Endothelial cell (in vitro differentiated cells): ENCODE measurements at regions not wholly inside any gene's neighbourhood (a gene's known extent, or its start where the extent isn't known, plus 50 kb on each side); places are given as distances from the start of the nearest gene placed in this dataset.

Source experiments
- DNase-seq: peaks from one replicate; pipeline ENCODE4 v3.0.0; 2021; ENCODE audit warnings: low spot score
- H3K27ac Mint-ChIP-seq: one replicate; pipeline ENCODE4 v1.8.0; 2021; ENCODE audit warnings: mixed read lengths, inconsistent platforms; ENCODE audit not compliant: unreplicated experiment
- H3K27me3 Mint-ChIP-seq: one replicate; pipeline ENCODE4 v1.8.0; 2021; ENCODE audit warnings: mild to moderate bottlenecking, moderate library complexity, mixed read lengths, inconsistent platforms; ENCODE audit not compliant: unreplicated experiment
- H3K36me3 Mint-ChIP-seq: one replicate; pipeline ENCODE4 v1.8.0; 2021; ENCODE audit warnings: mild to moderate bottlenecking, low read depth, mixed read lengths, inconsistent platforms; ENCODE audit not compliant: unreplicated experiment
- H3K4me1 Mint-ChIP-seq: one replicate; pipeline ENCODE4 v1.8.0; 2021; ENCODE audit warnings: mild to moderate bottlenecking, mixed read lengths, inconsistent platforms; ENCODE audit not compliant: unreplicated experiment
- H3K4me3 Mint-ChIP-seq: one replicate; pipeline ENCODE4 v1.8.0; 2021; ENCODE audit warnings: mild to moderate bottlenecking, mixed read lengths, inconsistent platforms; ENCODE audit not compliant: unreplicated experiment
- H3K9me3 Mint-ChIP-seq: one replicate; pipeline ENCODE4 v1.8.0; 2021; ENCODE audit warnings: mixed read lengths, inconsistent platforms; ENCODE audit not compliant: unreplicated experiment
- TF ChIP-seq, protein P1 (sequence below): fragments of 200-600 bp; sonication (generic); IDR thresholded peaks from one replicate; pipeline ENCODE4 v1.5.0; 2021; ENCODE audit warnings: antibody characterized with exemption; ENCODE audit not compliant: unreplicated experiment

DNA sequence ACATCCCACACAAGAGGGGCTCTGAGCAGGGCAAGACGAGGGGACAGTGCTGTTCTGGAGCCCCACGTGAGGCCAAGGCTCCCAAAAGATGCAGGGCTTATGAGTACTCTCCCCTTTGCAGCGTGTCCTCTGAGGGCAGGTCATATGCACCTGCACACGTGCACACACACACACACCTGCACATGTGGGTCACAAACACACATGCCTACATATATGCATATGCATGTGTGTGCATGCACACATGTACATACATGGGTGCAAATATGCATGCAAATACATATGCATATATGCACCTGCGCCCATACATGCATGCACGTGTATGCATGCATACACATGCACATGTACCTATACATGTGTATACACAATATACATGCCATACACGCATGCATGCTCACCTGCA lies 197.9 kb downstream of the NPHP4 start:
- H3K4me3 Mint-ChIP-seq = no peak overlapping the region
- TF ChIP-seq, protein P1, sequence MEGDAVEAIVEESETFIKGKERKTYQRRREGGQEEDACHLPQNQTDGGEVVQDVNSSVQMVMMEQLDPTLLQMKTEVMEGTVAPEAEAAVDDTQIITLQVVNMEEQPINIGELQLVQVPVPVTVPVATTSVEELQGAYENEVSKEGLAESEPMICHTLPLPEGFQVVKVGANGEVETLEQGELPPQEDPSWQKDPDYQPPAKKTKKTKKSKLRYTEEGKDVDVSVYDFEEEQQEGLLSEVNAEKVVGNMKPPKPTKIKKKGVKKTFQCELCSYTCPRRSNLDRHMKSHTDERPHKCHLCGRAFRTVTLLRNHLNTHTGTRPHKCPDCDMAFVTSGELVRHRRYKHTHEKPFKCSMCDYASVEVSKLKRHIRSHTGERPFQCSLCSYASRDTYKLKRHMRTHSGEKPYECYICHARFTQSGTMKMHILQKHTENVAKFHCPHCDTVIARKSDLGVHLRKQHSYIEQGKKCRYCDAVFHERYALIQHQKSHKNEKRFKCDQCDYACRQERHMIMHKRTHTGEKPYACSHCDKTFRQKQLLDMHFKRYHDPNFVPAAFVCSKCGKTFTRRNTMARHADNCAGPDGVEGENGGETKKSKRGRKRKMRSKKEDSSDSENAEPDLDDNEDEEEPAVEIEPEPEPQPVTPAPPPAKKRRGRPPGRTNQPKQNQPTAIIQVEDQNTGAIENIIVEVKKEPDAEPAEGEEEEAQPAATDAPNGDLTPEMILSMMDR = no peak
- H3K36me3 Mint-ChIP-seq = no peaks in the 10 kb centered on the region
- H3K4me1 Mint-ChIP-seq = no peaks in the 10 kb centered on the region
- H3K9me3 Mint-ChIP-seq = no peaks in the 10 kb centered on the region
- no peak for DNase-seq
- peaks cover 1% of the 10 kb centered on the region for H3K27me3 Mint-ChIP-seq
- no peak overlapping the region for H3K27ac Mint-ChIP-seq

DNA sequence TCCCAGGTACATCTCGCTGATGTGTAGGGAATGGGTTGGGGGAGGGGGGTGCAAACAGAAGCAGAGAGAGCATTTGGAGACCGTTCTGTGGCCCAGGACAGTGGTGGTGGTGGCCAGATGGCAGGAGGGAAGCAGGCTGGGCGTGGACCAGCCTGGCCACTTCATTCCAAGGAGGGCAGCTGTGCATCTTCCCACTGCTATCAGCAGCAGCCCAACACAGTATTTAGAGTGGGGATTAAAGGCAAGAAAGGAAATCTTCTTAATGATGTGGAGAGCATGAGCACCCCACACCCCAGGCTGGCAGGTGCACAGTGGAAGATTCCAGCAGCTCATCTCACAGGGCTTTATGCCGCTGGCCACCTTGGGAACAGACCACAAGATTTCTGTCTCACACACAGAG lies 198.7 kb downstream of the NPHP4 start:
- Mint-ChIP-seq H3K27me3 (peaks cover 1% of the 10 kb centered on the region), H3K4me1 (no peaks in the 10 kb centered on the region), H3K27ac (no peak overlapping the region), H3K9me3 (no peaks in the 10 kb centered on the region), H3K36me3 (no peaks in the 10 kb centered on the region), H3K4me3 (no peak overlapping the region)
- TF ChIP-seq, protein P1 = no peak
- no peak for DNase-seq

DNA sequence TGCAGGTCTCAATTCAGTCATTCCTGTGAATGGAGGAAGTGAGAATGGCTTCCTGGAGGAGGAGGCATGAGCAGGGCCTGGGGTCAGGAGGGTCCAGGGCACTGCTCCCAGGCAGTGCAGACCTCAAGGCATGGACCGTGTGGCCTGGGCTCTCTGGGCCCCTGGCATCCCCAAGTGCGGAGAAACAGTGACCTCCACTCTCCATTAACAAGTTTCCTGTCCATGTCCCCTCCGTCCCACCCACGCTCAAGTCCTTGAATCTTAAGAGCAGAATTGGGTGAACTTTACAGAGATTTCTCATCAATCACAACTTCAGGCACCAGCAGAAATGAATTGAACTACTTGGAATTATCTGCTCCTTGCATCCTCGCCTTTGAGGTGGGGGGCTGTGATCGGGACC lies 211.1 kb downstream of the NPHP4 start:
- Mint-ChIP-seq H3K9me3 (no peaks in the 10 kb centered on the region), H3K27ac (no peak overlapping the region), H3K27me3 (no peaks in the 10 kb centered on the region), H3K4me3 (no peak overlapping the region), H3K4me1 (no peaks in the 10 kb centered on the region), H3K36me3 (no peaks in the 10 kb centered on the region)
- DNase-seq = no peak
- TF ChIP-seq, protein P1 = no peak

DNA sequence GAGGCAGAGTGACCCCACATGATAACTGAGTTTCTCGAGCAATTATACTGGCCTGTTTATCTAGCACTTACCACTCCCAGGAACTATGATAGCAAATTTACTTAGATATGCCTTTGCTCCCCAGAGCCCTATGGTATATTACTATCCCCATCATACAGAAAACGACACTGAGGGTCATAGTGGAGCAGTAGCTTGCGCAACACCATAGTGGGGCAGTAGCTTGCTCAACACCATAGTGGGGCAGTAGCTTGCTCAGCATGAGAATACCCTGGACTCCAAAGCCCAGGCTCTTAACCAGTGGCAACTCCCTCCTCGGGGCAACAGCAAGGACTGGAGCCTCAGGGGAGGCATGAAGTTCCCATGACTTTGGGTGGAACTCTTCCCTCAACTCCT lies 211.9 kb downstream of the NPHP4 start:
- H3K4me1 Mint-ChIP-seq = no peaks in the 10 kb centered on the region
- TF ChIP-seq, protein P1 = no peak
- H3K36me3 Mint-ChIP-seq = no peaks in the 10 kb centered on the region
- no peaks in the 10 kb centered on the region for H3K27me3 Mint-ChIP-seq
- no peak for DNase-seq
- no peaks in the 10 kb centered on the region for H3K9me3 Mint-ChIP-seq
- no peak overlapping the region for H3K27ac Mint-ChIP-seq
- H3K4me3 Mint-ChIP-seq = no peak overlapping the region

DNA sequence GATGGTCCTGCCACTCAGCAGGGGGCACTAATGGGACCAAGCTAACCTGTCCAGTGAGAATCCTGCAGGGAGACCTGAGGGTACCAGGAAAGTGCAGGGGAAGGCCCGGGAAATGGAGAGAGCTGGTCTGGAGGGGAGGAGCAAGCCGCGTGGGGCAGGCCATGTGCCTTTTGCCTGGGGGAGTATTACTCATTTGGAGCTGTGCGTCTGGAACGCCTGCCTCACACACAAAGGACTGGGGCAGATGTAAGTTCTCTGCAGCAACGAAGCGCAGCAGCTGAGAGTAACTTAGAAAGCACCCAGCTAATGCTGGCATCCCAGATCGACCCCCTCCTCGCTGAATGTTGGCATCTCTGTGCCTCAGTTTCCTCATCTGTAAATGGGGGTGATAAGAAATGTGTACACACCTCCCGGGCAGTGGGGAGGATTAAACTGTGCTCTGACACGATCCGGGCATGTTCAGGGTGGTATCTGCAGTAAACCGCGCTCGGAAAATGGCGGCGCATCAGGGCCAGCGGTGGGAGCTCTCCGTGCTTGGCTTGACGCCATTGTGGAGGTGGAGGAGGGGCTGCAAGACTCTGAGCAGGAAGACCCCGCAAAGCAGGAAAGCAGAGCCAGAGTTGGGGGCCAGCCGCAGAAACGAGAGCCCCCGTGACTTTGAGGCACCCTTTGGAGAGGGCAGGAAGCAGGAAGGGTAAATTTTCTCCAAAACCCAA lies 212.5 kb downstream of the NPHP4 start:
- no peak overlapping the region for H3K27ac Mint-ChIP-seq
- TF ChIP-seq, protein P1 = no peak
- H3K27me3 Mint-ChIP-seq = no peaks in the 10 kb centered on the region
- no peaks in the 10 kb centered on the region for H3K4me1 Mint-ChIP-seq
- DNase-seq = no peak
- H3K9me3 Mint-ChIP-seq = no peaks in the 10 kb centered on the region
- no peaks in the 10 kb centered on the region for H3K36me3 Mint-ChIP-seq
- H3K4me3 Mint-ChIP-seq = no peak overlapping the region
